ENCODE measurements at regions not wholly inside any gene's neighbourhood (a gene's known extent, or its start where the extent isn't known, plus 50 kb on each side); places are given as distances from the start of the nearest gene placed in this dataset.

- TF ChIP-seq CTCF (IDR thresholded peaks at IDR 0.05; ENCODE audit: insufficient read depth, low read length, poor library complexity, severe bottlenecking) (no peak), EZH2phosphoT487 (conservative IDR thresholded peaks at IDR 0.05; ENCODE audit: low read length) (no peak)
Measured at GRCh38 chr4:67133162-67133561, 412.1 kb downstream of the CENPC start.

Measured in SU-DHL-6 (cell line).